Activated T-cell treated with anti-CD3 and anti-CD28 coated beads for 4 hours (primary cell): ENCODE measurements at regions not wholly inside any gene's neighbourhood (a gene's known extent, or its start where the extent isn't known, plus 50 kb on each side); places are given as distances from the start of the nearest gene placed in this dataset.

ENCODE experiments used
- DNase-seq: peaks from one replicate; pipeline ENCODE4 v3.0.0-alpha.2; 2020

GRCh38 chr14:31966896-31967668 is 110.0 kb upstream of the ARHGAP5 start:
- DNase-seq: no peak

GRCh38 chr14:31967669-31967975 is 109.5 kb upstream of the ARHGAP5 start:
- DNase-seq: no peak

- DNase-seq: no peak
These were observed 108.8 kb upstream of the ARHGAP5 start for GRCh38 chr14:31968107-31968810.

GRCh38 chr14:31968956-31969698 is 108.0 kb upstream of the ARHGAP5 start:
- DNase-seq: no peak

- no peak for DNase-seq
These were observed 107.3 kb upstream of the ARHGAP5 start for GRCh38 chr14:31969699-31970240.

- DNase-seq: no peak
These were observed 106.4 kb upstream of the ARHGAP5 start for GRCh38 chr14:31970744-31971143.

GRCh38 chr14:31971612-31972011 is 105.5 kb upstream of the ARHGAP5 start:
- no peak for DNase-seq

GRCh38 chr14:31977001-31977556 is 100.0 kb upstream of the ARHGAP5 start:
- DNase-seq: no peak

- DNase-seq: no peak
These were observed 98.7 kb upstream of the ARHGAP5 start for GRCh38 chr14:31978423-31978822.

- no peak for DNase-seq
These were observed 94.5 kb upstream of the ARHGAP5 start for GRCh38 chr14:31982642-31983041.

- DNase-seq: no peak
These were observed 90.7 kb upstream of the ARHGAP5 start for GRCh38 chr14:31986405-31986804.

- DNase-seq: no peak
These were observed 89.4 kb upstream of the ARHGAP5 start for GRCh38 chr14:31987721-31988120.

- DNase-seq: no peak
These were observed 88.9 kb upstream of the ARHGAP5 start for GRCh38 chr14:31988244-31988643.

GRCh38 chr14:31990183-31990857 is 86.8 kb upstream of the ARHGAP5 start:
- no peak for DNase-seq

- DNase-seq: no peak
These were observed 86.1 kb upstream of the ARHGAP5 start for GRCh38 chr14:31990926-31991572.

- no peak for DNase-seq
These were observed 85.1 kb upstream of the ARHGAP5 start for GRCh38 chr14:31992011-31992447.

- no peak for DNase-seq
These were observed 83.6 kb upstream of the ARHGAP5 start for GRCh38 chr14:31993521-31993951.

- DNase-seq: no peak
These were observed 82.6 kb upstream of the ARHGAP5 start for GRCh38 chr14:31994391-31995033.

- DNase-seq: no peak
These were observed 73.5 kb upstream of the ARHGAP5 start for GRCh38 chr14:32003585-32003984.

GRCh38 chr14:32004300-32004699 is 72.8 kb upstream of the ARHGAP5 start:
- no peak for DNase-seq

GRCh38 chr14:32005628-32006027 is 71.5 kb upstream of the ARHGAP5 start:
- DNase-seq: no peak
